Calu3 (cell line): ENCODE measurements at regions not wholly inside any gene's neighbourhood (a gene's known extent, or its start where the extent isn't known, plus 50 kb on each side); places are given as distances from the start of the nearest gene placed in this dataset.

ENCODE experiments used
- BruUV-seq: library from RNA; stranded (reverse); fragments of 400-500 nt; replicated peaks from 2 replicates; lab custom pipeline; 2021; lab: Mats Ljungman, UMichigan
- CTCF ChIA-PET: fragments of 300-600 bp; sonication (Branson Sonifier 250); formaldehyde crosslinking; loops from one replicate; lab custom pipeline; 2022; ENCODE audit warnings: antibody characterized with exemption; lab: Charles Lee
- DNase-seq: peaks from one replicate; pipeline ENCODE4 v3.0.0; 2022
- H3K27ac Mint-ChIP-seq: one replicate; pipeline ENCODE4 v1.8.0; 2022; ENCODE audit warnings: mixed read lengths; ENCODE audit not compliant: unreplicated experiment
- H3K27me3 Mint-ChIP-seq: one replicate; pipeline ENCODE4 v1.8.0; 2022; ENCODE audit warnings: mixed read lengths; ENCODE audit not compliant: unreplicated experiment
- H3K36me3 Mint-ChIP-seq: one replicate; pipeline ENCODE4 v1.8.0; 2022; ENCODE audit warnings: mild to moderate bottlenecking, moderate library complexity, mixed read lengths; ENCODE audit not compliant: insufficient read depth, unreplicated experiment
- H3K4me1 Mint-ChIP-seq: one replicate; pipeline ENCODE4 v1.8.0; 2022; ENCODE audit warnings: mild to moderate bottlenecking, low read depth, mixed read lengths; ENCODE audit not compliant: unreplicated experiment
- H3K4me3 Mint-ChIP-seq: one replicate; pipeline ENCODE4 v1.8.0; 2022; ENCODE audit warnings: mild to moderate bottlenecking, low read depth, moderate library complexity, mixed read lengths; ENCODE audit not compliant: unreplicated experiment
- H3K9me3 Mint-ChIP-seq: one replicate; pipeline ENCODE4 v1.8.0; 2022; ENCODE audit warnings: low read depth, mixed read lengths; ENCODE audit not compliant: unreplicated experiment
- CTCF ChIP-seq: fragments of 200-600 bp; IDR thresholded peaks from one replicate; pipeline ENCODE4 v1.8.0; 2022; ENCODE audit warnings: antibody characterized with exemption; ENCODE audit not compliant: unreplicated experiment
- intact Hi-C: fragments of 100-400 bp; cut with micrococcal nuclease; formaldehyde crosslinking; loops from one replicate; pipeline ENCODE4 v1.10.0; 2022; ENCODE audit not compliant: unreplicated experiment

- intact Hi-C loops, result no loop called here
- no peak overlapping the region for H3K4me3 Mint-ChIP-seq
- H3K27me3 Mint-ChIP-seq, result no peaks in the 10 kb centered on the region
- no peak for TF ChIP-seq CTCF
- DNase-seq, result no peak
- no peaks in the 10 kb centered on the region for H3K9me3 Mint-ChIP-seq
- H3K4me1 Mint-ChIP-seq, result no peaks in the 10 kb centered on the region
- CTCF ChIA-PET, result no interaction called here
- no TSS peak for BruUV-seq
- no peaks in the 10 kb centered on the region for H3K36me3 Mint-ChIP-seq
- no peak overlapping the region for H3K27ac Mint-ChIP-seq
These were observed 319.9 kb upstream of the RBMS1 start for GRCh38 chr2:160813506-160813858.

- intact Hi-C loops, result no loop called here
- H3K4me1 Mint-ChIP-seq, result no peaks in the 10 kb centered on the region
- H3K27me3 Mint-ChIP-seq, result no peaks in the 10 kb centered on the region
- no peak for TF ChIP-seq CTCF
- H3K4me3 Mint-ChIP-seq, result no peak overlapping the region
- no peaks in the 10 kb centered on the region for H3K36me3 Mint-ChIP-seq
- DNase-seq, result no peak
- H3K27ac Mint-ChIP-seq, result no peak overlapping the region
- BruUV-seq, result no TSS peak
- CTCF ChIA-PET, result no interaction called here
- H3K9me3 Mint-ChIP-seq, result peaks cover 2% of the 10 kb centered on the region
These were observed 323.4 kb upstream of the RBMS1 start for GRCh38 chr2:160816916-160817499.

- intact Hi-C loops, result no loop called here
- H3K36me3 Mint-ChIP-seq, result no peaks in the 10 kb centered on the region
- no peak overlapping the region for H3K27ac Mint-ChIP-seq
- H3K27me3 Mint-ChIP-seq, result no peaks in the 10 kb centered on the region
- BruUV-seq, result no TSS peak
- H3K4me3 Mint-ChIP-seq, result no peak overlapping the region
- CTCF ChIA-PET, result no interaction called here
- no peak for TF ChIP-seq CTCF
- DNase-seq, result no peak
- no peaks in the 10 kb centered on the region for H3K4me1 Mint-ChIP-seq
- H3K9me3 Mint-ChIP-seq, result peaks cover 11% of the 10 kb centered on the region
These were observed 327.1 kb upstream of the RBMS1 start for GRCh38 chr2:160820691-160821090.

GRCh38 chr2:160822006-160822405 lies 328.4 kb upstream of the RBMS1 start:
- BruUV-seq, result no TSS peak
- peaks cover 11% of the 10 kb centered on the region for H3K9me3 Mint-ChIP-seq
- H3K4me3 Mint-ChIP-seq, result no peak overlapping the region

More at GRCh38 chr2:160822006-160822405, 328.4 kb upstream of the RBMS1 start:
- CTCF ChIA-PET, result interaction anchor here (0.8 kb wide), 1 partner anchor 11 kb away, joined by 3 read pairs; no protein-coding TSS in a partner anchor
- Mint-ChIP-seq H3K36me3 (no peaks in the 10 kb centered on the region), H3K4me1 (no peaks in the 10 kb centered on the region), H3K27ac (no peak overlapping the region), H3K27me3 (no peaks in the 10 kb centered on the region)
- intact Hi-C loops, result no loop called here
- DNase-seq, result no peak
- no peak for TF ChIP-seq CTCF
